Trophoblast cell (in vitro differentiated cells and primary cell): ENCODE measurements at regions not wholly inside any gene's neighbourhood (a gene's known extent, or its start where the extent isn't known, plus 50 kb on each side); places are given as distances from the start of the nearest gene placed in this dataset.

Source experiments
- DNase-seq, 2 donors: peaks; one replicate each; pipeline ENCODE4 v3.0.0-alpha.2; 2016
- H2AFZ ChIP-seq: 2 replicates; pipeline ENCODE4 v1.6.1; 2013; ENCODE audit warnings: low read length, moderate library complexity, mild to moderate bottlenecking; ENCODE audit not compliant: insufficient read depth, poor library complexity
- H2AK5ac ChIP-seq: 2 replicates; pipeline ENCODE4 v1.6.1; 2013; ENCODE audit warnings: mild to moderate bottlenecking, low read length
- H2BK120ac ChIP-seq: 2 replicates; pipeline ENCODE4 v1.6.1; 2013; ENCODE audit warnings: low read length, mild to moderate bottlenecking, moderate library complexity; ENCODE audit not compliant: insufficient read depth, poor library complexity
- H2BK12ac ChIP-seq: 2 replicates; pipeline ENCODE4 v1.6.1; 2013; ENCODE audit warnings: mild to moderate bottlenecking, low read length, moderate library complexity
- H2BK5ac ChIP-seq: 2 replicates; pipeline ENCODE4 v1.6.1; 2013; ENCODE audit warnings: low read length, low read depth, moderate library complexity, mild to moderate bottlenecking; ENCODE audit not compliant: poor library complexity
- H3K14ac ChIP-seq: 2 replicates; pipeline ENCODE4 v1.6.1; 2013; ENCODE audit warnings: mild to moderate bottlenecking, low read length
- H3K18ac ChIP-seq: 2 replicates; pipeline ENCODE4 v1.6.1; 2013; ENCODE audit warnings: mild to moderate bottlenecking, low read length
- H3K23ac ChIP-seq: 2 replicates; pipeline ENCODE4 v1.6.1; 2013; ENCODE audit warnings: low read length
- H3K27ac ChIP-seq: 2 replicates; pipeline ENCODE4 v1.5.1; 2013; ENCODE audit warnings: low read depth, mild to moderate bottlenecking, inconsistent platforms, low read length, moderate library complexity
- H3K27me3 ChIP-seq: 2 replicates; pipeline ENCODE4 v1.6.1; 2013; ENCODE audit warnings: inconsistent platforms, mild to moderate bottlenecking, low read length, moderate library complexity; ENCODE audit not compliant: insufficient read depth
- H3K36me3 ChIP-seq, 2 experiments: 1 replicate in 1 of 2; 2 replicates in 1 of 2; pipeline ENCODE4 v1.6.1; 2013; ENCODE audit warnings: low read length in 2 of 2, mild to moderate bottlenecking in 2 of 2, moderate library complexity in 1 of 2; ENCODE audit not compliant: insufficient read depth in 2 of 2, control insufficient read depth in 1 of 2
- H3K4ac ChIP-seq: 2 replicates; pipeline ENCODE4 v1.6.1; 2013; ENCODE audit warnings: low read depth, mild to moderate bottlenecking, low read length, moderate library complexity
- H3K4me1 ChIP-seq, 2 experiments: 1 replicate in 1 of 2; 2 replicates in 1 of 2; pipeline ENCODE4 v1.6.1; 2013; ENCODE audit warnings: low read length in 2 of 2, mild to moderate bottlenecking in 2 of 2, moderate library complexity in 1 of 2; ENCODE audit not compliant: insufficient read depth in 2 of 2, control insufficient read depth in 1 of 2
- H3K4me2 ChIP-seq: 2 replicates; pipeline ENCODE4 v1.6.1; 2013; ENCODE audit warnings: inconsistent platforms, mild to moderate bottlenecking, low read length, moderate library complexity
- H3K4me3 ChIP-seq: 2 replicates; pipeline ENCODE4 v1.5.1; 2013; ENCODE audit warnings: mild to moderate bottlenecking, low read depth, low read length, inconsistent platforms
- H3K79me1 ChIP-seq: one replicate; pipeline ENCODE4 v1.6.1; 2013; ENCODE audit warnings: low read length
- H3K79me2 ChIP-seq: 2 replicates; pipeline ENCODE4 v1.6.1; 2013; ENCODE audit warnings: low read length, mild to moderate bottlenecking; ENCODE audit not compliant: control insufficient read depth, insufficient read depth, poor library complexity
- H3K9ac ChIP-seq: 2 replicates; pipeline ENCODE4 v1.6.1; 2013; ENCODE audit warnings: mild to moderate bottlenecking, low read length
- H3K9me3 ChIP-seq: 2 replicates; pipeline ENCODE4 v1.6.1; 2013; ENCODE audit warnings: low read depth, mild to moderate bottlenecking, control low read depth, inconsistent platforms, low read length; ENCODE audit not compliant: insufficient read depth
- H4K12ac ChIP-seq: 2 replicates; pipeline ENCODE4 v1.6.1; 2013; ENCODE audit warnings: low read depth, mild to moderate bottlenecking, low read length, moderate library complexity
- H4K8ac ChIP-seq: 2 replicates; pipeline ENCODE4 v1.6.1; 2013; ENCODE audit warnings: low read depth, mild to moderate bottlenecking, low read length, moderate library complexity
- H4K91ac ChIP-seq: one replicate; pipeline ENCODE4 v1.6.1; 2013; ENCODE audit warnings: low read depth, mild to moderate bottlenecking, low read length, moderate library complexity
- WGBS: extraction: QIAGEN DNeasy Blood & Tissue Kit; methylation state at CpG from one replicate; pipeline ENCODE4 v1.1.7; 2013; ENCODE audit warnings: missing lambda C conversion rate; ENCODE audit not compliant: insufficient read length, insufficient coverage; ENCODE audit errors: extremely low coverage; 5-methylcytosine and 5-hydroxymethylcytosine counted together

DNA sequence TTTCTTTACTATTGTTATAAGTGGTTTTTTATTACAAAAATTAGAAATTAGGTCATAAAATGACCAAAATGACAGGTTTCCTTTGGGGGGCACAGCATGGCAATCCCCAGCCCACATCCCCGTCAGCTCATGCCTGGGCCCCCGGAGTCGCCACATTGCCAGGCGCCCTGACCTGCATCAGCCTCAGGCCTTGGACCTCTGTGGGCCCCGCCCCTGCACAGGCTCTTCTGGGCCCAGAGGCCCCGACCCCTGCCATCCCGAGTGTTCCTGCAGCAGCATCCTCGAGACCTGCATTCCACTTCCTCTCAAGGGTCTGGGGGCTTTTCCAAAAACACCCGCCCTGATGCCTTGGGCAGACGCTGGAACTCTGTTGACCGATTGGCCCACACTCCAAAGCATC is 391.1 kb upstream of the MGMT start:
- Histone ChIP-seq H3K23ac (no peak overlapping the region), H3K4ac (no peak overlapping the region), H3K79me1 (no peaks in the 10 kb centered on the region), H2BK12ac (no peak overlapping the region), H3K36me3 (no peaks in the 10 kb centered on the region), H4K8ac (no peak overlapping the region), H3K4me3 (no peak overlapping the region), H4K12ac (no peak overlapping the region), H2BK5ac (no peak overlapping the region), H3K27me3 (no peaks in the 10 kb centered on the region), H3K9ac (no peak overlapping the region), H3K27ac (no peak overlapping the region), H2BK120ac (no peak overlapping the region), H3K18ac (no peak overlapping the region), H3K4me1 (no peaks in the 10 kb centered on the region), H2AFZ (no peak overlapping the region), H3K9me3 (no peaks in the 10 kb centered on the region), H4K91ac (no peak overlapping the region), H2AK5ac (no peak overlapping the region), H3K79me2 (no peaks in the 10 kb centered on the region), H3K4me2 (no peak overlapping the region), H3K14ac (no peak overlapping the region)
- WGBS, result no CpG with 5 or more reads among the region's 11 CpGs
- no peak for DNase-seq

DNA sequence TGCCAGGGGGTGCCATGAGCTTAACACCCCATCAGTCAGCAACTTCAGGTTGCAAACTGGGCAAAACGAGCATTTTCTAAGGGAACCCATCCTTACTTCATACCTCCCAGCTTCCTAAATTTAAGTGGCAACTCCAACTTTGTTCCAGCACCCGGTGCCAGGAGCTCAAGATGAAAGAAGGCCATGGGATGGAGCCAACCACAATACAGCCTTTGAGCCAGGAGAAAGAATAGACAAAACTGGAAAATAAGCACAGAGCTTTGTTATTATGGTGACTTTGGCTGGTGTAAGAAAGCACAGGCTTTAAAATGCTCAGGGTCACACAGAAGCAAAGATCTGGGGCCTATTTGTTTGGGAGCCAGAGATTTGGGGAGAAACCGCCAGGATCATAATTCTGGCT is 388.7 kb upstream of the MGMT start:
- Histone ChIP-seq H2BK120ac (no peak overlapping the region), H4K91ac (no peak overlapping the region), H4K8ac (no peak overlapping the region), H3K9me3 (no peaks in the 10 kb centered on the region), H3K18ac (no peak overlapping the region), H3K27ac (no peak overlapping the region), H2BK5ac (no peak overlapping the region), H3K36me3 (no peaks in the 10 kb centered on the region), H3K4ac (no peak overlapping the region), H2AFZ (no peak overlapping the region), H3K4me3 (no peak overlapping the region), H2AK5ac (no peak overlapping the region), H3K4me2 (no peak overlapping the region), H3K23ac (no peak overlapping the region), H3K9ac (no peak overlapping the region), H3K79me1 (no peaks in the 10 kb centered on the region), H3K14ac (no peak overlapping the region), H3K4me1 (no peaks in the 10 kb centered on the region), H4K12ac (no peak overlapping the region), H3K79me2 (no peaks in the 10 kb centered on the region), H3K27me3 (no peaks in the 10 kb centered on the region), H2BK12ac (no peak overlapping the region)
- DNase-seq, result no peak
- WGBS, result no CpG with 5 or more reads among the region's 3 CpGs

DNA sequence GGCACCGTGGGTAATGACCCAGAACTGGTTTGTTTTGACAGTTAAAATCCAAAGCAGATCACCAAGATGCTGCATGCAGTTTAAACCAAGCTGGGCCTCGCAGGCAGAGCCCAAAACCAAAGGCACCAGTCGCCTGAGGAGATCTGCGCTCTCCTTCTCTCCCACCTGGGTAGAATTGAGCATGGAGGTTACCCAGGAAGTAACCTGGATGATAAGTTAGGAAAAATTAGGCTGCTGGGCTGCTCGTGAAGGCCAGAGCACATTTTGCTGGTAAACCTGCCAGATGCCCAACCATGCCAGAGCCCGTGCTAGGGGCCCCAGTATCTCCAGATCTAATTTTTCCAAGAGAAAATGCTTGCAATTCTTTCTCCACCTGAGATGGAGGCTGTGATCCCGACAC is 388.3 kb upstream of the MGMT start:
- Histone ChIP-seq H4K91ac (no peak overlapping the region), H3K79me2 (no peaks in the 10 kb centered on the region), H4K12ac (no peak overlapping the region), H2BK12ac (no peak overlapping the region), H3K18ac (no peak overlapping the region), H3K4me1 (no peaks in the 10 kb centered on the region), H3K9me3 (no peaks in the 10 kb centered on the region), H3K4me3 (no peak overlapping the region), H2AFZ (no peak overlapping the region), H3K14ac (no peak overlapping the region), H3K27me3 (no peaks in the 10 kb centered on the region), H3K9ac (no peak overlapping the region), H4K8ac (no peak overlapping the region), H3K23ac (no peak overlapping the region), H3K4me2 (no peak overlapping the region), H3K27ac (no peak overlapping the region), H3K4ac (no peak overlapping the region), H3K79me1 (no peaks in the 10 kb centered on the region), H2AK5ac (no peak overlapping the region), H3K36me3 (no peaks in the 10 kb centered on the region), H2BK120ac (no peak overlapping the region), H2BK5ac (no peak overlapping the region)
- DNase-seq, result no peak
- no CpG with 5 or more reads among the region's 7 CpGs for WGBS

- Histone ChIP-seq H3K79me1 (no peaks in the 10 kb centered on the region), H3K79me2 (no peaks in the 10 kb centered on the region)
These were observed 387.3 kb upstream of the MGMT start for GRCh38 chr10:129079705-129080104.

More at GRCh38 chr10:129079705-129080104, 387.3 kb upstream of the MGMT start:
- H2BK12ac ChIP-seq, result no peak overlapping the region
- no peak overlapping the region for H3K18ac ChIP-seq
- H3K9ac ChIP-seq, result no peak overlapping the region
- H3K27ac ChIP-seq, result no peak overlapping the region
- no peak overlapping the region for H2BK5ac ChIP-seq
- H2AFZ ChIP-seq, result no peak overlapping the region
- no peak overlapping the region for H3K23ac ChIP-seq
- no CpG with 5 or more reads among the region's 3 CpGs for WGBS
- no peak overlapping the region for H3K14ac ChIP-seq
- H4K91ac ChIP-seq, result no peak overlapping the region
- H3K9me3 ChIP-seq, result no peaks in the 10 kb centered on the region
- no peak overlapping the region for H4K12ac ChIP-seq
- no peak overlapping the region for H4K8ac ChIP-seq
- no peak overlapping the region for H2AK5ac ChIP-seq
- no peak overlapping the region for H3K4me3 ChIP-seq
- DNase-seq, result no peak
- no peak overlapping the region for H2BK120ac ChIP-seq
- no peak overlapping the region for H3K4me2 ChIP-seq
- H3K4me1 ChIP-seq, result no peaks in the 10 kb centered on the region
- H3K4ac ChIP-seq, result no peak overlapping the region
- H3K27me3 ChIP-seq, result no peaks in the 10 kb centered on the region
- H3K36me3 ChIP-seq, result no peaks in the 10 kb centered on the region
